HG02623 (cell line): ENCODE measurements at regions not wholly inside any gene's neighbourhood (a gene's known extent, or its start where the extent isn't known, plus 50 kb on each side); places are given as distances from the start of the nearest gene placed in this dataset.

ENCODE experiments used
- ATAC-seq: cut with Tn5 transposase; IDR thresholded peaks from one replicate; pipeline ENCODE4 v1.9.1; 2021; ENCODE audit warnings: moderate library complexity; ENCODE audit not compliant: unreplicated experiment

GRCh38 chr2:176753205-176753604 lies 459.4 kb upstream of the HNRNPA3 start:
- no peak for ATAC-seq

- ATAC-seq: no peak
These were observed 458.7 kb upstream of the HNRNPA3 start for GRCh38 chr2:176753752-176754474.

- no peak for ATAC-seq
These were observed 457.0 kb upstream of the HNRNPA3 start for GRCh38 chr2:176755537-176756135.

GRCh38 chr2:176758426-176758825 lies 454.2 kb upstream of the HNRNPA3 start:
- no peak for ATAC-seq

GRCh38 chr2:176760439-176760838 lies 452.2 kb upstream of the HNRNPA3 start:
- ATAC-seq: no peak

GRCh38 chr2:176763130-176763529 lies 449.5 kb upstream of the HNRNPA3 start:
- no peak for ATAC-seq

GRCh38 chr2:176763851-176764404 lies 448.7 kb upstream of the HNRNPA3 start:
- ATAC-seq: peak; percentile 60

GRCh38 chr2:176764921-176765320 lies 447.7 kb upstream of the HNRNPA3 start:
- no peak for ATAC-seq

- ATAC-seq: no peak
These were observed 446.6 kb upstream of the HNRNPA3 start for GRCh38 chr2:176766005-176766404.

GRCh38 chr2:176768185-176768584 lies 444.4 kb upstream of the HNRNPA3 start:
- ATAC-seq: no peak

GRCh38 chr2:176769021-176769420 lies 443.6 kb upstream of the HNRNPA3 start:
- ATAC-seq: no peak

- no peak for ATAC-seq
These were observed 442.9 kb upstream of the HNRNPA3 start for GRCh38 chr2:176769499-176770370.

- no peak for ATAC-seq
These were observed 439.8 kb upstream of the HNRNPA3 start for GRCh38 chr2:176772816-176773215.

- no peak for ATAC-seq
These were observed 437.7 kb upstream of the HNRNPA3 start for GRCh38 chr2:176774766-176775451.

- ATAC-seq: no peak
These were observed 435.3 kb upstream of the HNRNPA3 start for GRCh38 chr2:176777262-176777661.

- no peak for ATAC-seq
These were observed 432.7 kb upstream of the HNRNPA3 start for GRCh38 chr2:176779917-176780316.

- no peak for ATAC-seq
These were observed 432.2 kb upstream of the HNRNPA3 start for GRCh38 chr2:176780348-176780747.

GRCh38 chr2:176781570-176782217 lies 430.9 kb upstream of the HNRNPA3 start:
- ATAC-seq: no peak

- no peak for ATAC-seq
These were observed 427.9 kb upstream of the HNRNPA3 start for GRCh38 chr2:176784633-176785200.

- ATAC-seq: no peak
These were observed 422.8 kb upstream of the HNRNPA3 start for GRCh38 chr2:176789751-176790150.
